Fibroblast of lung (primary cell): ENCODE measurements at regions not wholly inside any gene's neighbourhood (a gene's known extent, or its start where the extent isn't known, plus 50 kb on each side); places are given as distances from the start of the nearest gene placed in this dataset.

ENCODE experiments used
- CTCF ChIP-seq, 2 donors: IDR thresholded peaks in 1 of 2; conservative IDR thresholded peaks in 1 of 2; 1 replicate in 1 of 2; 2 replicates in 1 of 2; pipeline ENCODE4 v1.5.1; 2011 to 2012; ENCODE audit warnings: low read length in 2 of 2, control low read depth in 1 of 2, inconsistent platforms in 1 of 2, low read depth in 1 of 2, mild to moderate bottlenecking in 1 of 2
- EZH2 ChIP-seq: IDR thresholded peaks from 2 replicates; pipeline ENCODE4 v1.5.1; 2012; ENCODE audit warnings: low read length, control low read depth, mild to moderate bottlenecking; ENCODE audit errors: missing control alignments

- TF ChIP-seq CTCF (conservative IDR thresholded peaks at IDR 0.05 in 1 of 2, IDR thresholded peaks at IDR 0.05 in 1 of 2; ENCODE audit: low read depth in 1 of 2, low read length in 2 of 2): no peak
- TF ChIP-seq EZH2: no peak
Observed at GRCh38 chr4:186920483-186920882, 196.8 kb upstream of the FAT1 start.
